ENCODE measurements at regions not wholly inside any gene's neighbourhood (a gene's known extent, or its start where the extent isn't known, plus 50 kb on each side); places are given as distances from the start of the nearest gene placed in this dataset.
"Not testable (repeated sequence)": the region's sequence is repeated elsewhere in the genome, so short reads cannot be mapped to it uniquely, and the experiment has no call there.

DNA sequence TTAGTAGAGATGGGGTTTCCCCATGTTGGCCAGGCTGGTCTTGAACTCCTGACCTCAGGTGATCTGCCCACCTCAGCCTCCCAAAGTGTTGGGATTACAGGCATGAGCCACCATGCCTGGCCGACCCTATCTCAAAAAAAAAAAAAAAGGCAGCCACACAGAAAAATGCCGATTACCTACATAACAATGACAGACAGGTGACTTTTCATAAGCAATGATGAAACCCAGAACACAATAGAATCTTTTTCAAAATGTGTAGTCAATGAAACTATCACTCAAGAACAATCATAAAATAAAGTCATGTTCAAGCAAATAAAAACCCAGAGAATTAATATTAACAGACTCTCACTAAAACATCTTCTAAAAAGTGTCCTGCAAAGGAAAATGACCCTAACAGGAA lies 135.6 kb upstream of the MVB12B start:
- DNase-seq, result not testable (repeated sequence)

DNA sequence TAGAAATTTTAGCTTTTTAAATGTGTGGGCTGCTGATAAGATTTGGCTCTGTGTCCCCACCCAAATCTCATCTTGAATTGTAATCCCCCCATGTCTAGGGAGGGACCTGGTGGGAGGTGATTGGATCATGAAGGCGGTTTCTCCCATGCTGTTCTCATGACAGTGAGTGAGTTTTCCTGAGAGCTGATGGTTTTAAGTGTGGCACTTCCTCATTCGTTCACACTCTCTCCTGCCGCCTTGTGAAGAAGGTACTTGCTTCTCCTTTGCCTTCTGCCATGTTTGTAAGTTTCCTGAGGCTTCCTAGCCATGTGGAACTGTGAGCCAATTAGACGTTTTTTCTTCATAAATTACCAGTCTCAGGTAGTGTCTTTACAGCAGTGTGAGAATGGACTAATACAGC lies 127.8 kb upstream of the MVB12B start:
- no peak for DNase-seq

- no peak for DNase-seq
Observed at GRCh38 chr9:126203313-126203712, 123.3 kb upstream of the MVB12B start.

- DNase-seq, result no peak
Observed at GRCh38 chr9:126204197-126204596, 122.4 kb upstream of the MVB12B start.

DNA sequence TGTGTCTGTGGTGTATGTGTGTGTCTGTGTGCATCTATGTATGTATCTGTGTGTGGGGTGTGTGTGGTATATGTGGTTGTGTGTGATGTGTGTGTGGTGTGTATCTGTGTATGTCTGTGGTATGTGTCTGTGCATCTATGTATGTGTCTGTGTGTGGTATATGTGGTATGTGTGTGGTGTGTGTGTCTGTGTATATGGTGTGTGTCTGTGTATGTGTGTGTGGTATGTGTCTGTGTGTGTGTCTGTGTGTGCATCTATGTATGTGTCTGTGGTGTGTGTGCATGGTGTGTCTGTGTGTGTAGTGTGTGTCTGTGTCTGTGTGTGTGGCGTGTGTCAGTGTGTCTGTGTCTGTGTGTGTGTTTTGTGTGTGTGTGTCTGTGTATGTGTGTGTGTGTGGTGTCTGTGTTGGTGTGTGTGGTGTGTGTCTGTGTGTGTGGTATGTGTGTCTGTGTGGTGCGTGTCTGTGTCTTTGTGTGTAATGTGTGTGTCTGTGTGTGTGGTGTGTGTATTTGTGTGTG lies 121.9 kb upstream of the MVB12B start:
- DNase-seq, result no peak

DNA sequence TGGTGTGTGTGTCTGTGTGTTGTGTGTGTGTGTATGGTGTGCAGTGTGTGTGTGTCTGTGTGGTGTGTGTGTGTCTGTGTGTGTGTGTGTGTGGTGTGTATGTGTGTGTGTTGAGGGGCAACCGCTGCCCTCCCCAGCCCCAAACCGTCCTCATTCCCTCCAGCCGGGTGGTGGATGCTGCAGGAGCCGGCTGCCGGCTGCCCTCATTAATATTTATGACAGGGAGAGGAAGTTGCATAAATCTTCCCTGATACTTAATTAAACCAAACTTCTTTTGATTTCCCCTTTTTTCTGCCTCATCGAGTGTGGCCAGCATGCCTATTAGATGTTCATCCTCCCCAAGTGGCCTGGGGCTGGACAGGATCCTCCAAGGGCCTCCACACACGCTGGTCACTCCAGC lies 121.4 kb upstream of the MVB12B start:
- DNase-seq, result no peak

GRCh38 chr9:126205845-126206498 lies 120.7 kb upstream of the MVB12B start:
- no peak for DNase-seq

GRCh38 chr9:126207256-126207655 lies 119.4 kb upstream of the MVB12B start:
- DNase-seq, result no peak

DNA sequence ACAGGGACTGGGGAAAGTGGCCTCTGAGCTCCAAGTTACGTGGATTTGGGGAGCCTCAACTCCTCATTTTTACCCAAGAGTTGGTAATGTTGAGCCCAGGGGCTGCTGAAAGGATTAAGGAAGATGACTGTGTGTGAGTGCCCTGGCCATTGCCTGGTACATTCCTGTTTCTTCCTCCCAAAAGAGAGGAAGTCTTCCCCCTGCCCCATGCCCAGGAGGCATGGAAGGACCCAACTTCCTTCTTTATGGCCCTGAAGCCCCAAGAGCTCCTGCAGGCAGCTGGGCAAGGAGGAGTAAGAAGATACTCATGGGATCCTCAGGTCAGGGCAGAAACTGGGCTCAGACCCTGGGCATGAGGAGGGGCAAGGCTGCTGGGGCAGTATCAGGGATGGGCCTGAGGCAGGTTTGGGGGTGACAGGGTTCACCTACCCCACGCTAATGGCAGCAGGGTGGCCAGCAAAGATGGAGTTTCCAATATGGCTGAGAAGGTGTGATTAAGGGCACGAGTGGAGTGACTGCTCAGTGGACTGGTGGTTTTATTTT lies 118.3 kb upstream of the MVB12B start:
- no peak for DNase-seq

DNA sequence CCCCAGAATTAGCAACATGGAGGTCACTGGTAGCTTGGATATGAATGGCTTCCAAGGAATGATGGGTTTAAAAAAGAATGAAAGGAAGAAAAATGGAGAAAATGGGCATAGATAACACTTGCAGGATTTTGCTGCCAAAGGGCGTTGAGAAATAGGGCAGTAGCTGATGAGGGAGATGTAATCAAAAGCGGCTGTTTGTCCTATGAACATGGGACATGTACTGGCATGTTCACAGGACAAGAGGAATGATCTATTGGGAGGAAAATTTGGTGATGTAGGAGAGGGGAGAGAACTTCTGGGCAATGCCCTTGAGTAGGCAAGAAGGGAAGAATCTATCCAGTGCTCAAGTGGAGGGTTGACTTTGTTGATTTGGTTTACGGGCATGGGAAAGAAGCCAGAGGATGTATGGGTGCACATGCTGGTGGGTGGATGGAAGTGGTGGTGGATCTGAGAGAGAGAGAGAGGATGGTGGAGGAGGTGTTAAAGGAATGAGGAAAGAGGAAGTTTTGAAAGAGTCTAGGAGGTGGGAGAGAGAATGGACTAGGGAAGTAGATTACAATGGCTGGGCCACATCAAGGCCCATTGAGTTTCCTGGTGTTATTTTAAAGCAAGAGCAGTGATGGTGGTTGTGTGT lies 115.1 kb upstream of the MVB12B start:
- no peak for DNase-seq

DNA sequence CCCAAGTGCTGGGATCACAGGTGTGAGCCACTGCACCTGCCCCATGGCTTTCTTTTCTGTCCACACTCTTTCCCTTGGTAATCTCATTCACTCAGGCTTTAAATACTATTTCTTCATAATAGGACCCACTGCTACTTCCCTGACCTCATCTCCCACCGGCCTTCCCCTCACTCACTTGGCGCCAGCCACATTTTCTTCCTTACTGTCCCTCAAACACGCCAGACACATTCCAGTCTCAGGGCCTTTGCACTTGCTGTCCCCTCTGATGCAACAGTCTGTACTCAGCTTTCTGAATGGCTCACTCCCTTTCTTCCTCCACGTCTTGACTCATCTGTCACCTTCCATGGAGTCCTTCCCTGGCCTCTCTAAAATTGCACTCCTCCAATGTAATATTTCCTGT lies 111.1 kb upstream of the MVB12B start:
- no peak for DNase-seq

- no peak for DNase-seq
Observed at GRCh38 chr9:126216826-126217225, 109.8 kb upstream of the MVB12B start.

DNA sequence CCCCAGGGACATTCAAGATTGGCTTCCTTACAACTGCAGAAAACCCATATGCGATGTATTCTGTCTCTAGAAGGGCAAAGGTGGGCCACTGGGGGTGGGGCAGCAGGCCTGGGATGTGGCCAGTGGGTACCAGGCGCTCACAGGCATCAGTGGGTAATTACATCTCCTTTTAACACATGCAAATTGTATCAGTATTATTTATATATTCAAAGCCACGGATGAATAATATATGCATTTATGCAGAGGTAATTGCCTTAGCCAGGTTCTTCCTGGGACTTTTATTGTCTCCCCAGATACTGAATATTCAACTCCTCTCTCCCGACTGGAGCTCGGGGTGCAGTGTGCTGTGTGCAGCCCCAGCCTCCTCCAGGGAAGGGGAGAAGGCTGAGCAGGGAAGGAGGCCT lies 109.4 kb upstream of the MVB12B start:
- no peak for DNase-seq

DNA sequence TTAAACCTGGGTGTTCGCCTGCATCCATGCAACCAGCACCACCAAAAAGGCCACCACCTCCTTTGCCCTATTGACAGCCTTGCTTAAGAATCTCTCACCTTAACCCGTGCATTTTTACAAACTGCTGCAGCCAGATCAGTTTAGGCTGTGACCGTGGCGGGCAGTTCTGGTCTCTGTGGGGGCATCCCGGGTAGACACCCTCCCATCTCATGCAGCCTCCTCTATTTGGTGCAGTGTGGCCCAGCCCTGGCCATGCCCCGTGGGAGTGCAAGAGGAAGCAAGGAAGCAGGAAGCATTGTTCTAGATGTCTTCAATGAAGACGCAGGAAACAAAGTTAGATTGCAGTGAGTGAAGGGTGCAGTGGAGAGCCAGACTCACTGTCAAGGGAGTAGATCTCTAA lies 108.8 kb upstream of the MVB12B start:
- no peak for DNase-seq

DNA sequence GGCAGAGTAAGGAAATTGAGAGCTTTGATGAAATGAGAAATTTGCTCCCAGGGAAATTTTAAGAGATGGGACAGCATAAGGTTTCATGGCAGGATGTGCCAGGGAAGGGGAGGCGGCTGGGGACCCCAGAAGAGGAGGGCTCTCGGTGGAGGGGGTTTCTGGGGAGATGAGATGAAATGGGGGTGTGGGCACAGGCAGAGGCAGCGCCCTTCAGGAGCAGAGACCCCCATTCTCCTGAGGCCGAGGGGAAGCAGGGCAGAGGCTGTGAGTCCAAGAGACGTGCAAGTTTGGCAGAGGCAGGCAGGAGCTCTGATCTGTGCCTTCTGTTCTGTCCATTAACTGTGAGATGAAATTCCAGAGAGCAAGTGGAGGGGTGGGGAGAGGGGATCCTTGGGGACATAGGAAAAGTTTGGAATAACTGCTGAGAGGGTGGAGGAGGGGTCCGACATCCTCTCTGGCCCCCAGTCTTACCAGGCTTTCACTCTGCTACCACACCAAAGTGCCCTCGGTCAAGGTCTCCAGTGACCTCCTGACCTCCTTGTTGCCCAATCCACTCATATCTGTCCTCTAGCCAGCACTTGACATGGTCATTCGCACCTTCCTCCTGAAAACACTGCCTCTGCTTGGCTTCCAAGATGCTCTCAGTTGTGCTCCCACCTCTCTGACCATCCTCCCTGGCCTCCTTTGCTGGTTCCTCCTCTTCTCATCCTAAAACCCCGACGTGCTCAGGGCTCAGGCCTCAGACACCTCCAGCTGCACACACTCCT lies 108.1 kb upstream of the MVB12B start:
- DNase-seq, result no peak

- DNase-seq, result no peak
Observed at GRCh38 chr9:126219166-126219565, 107.5 kb upstream of the MVB12B start.

GRCh38 chr9:126219648-126220063 lies 107.0 kb upstream of the MVB12B start:
- no peak for DNase-seq

DNA sequence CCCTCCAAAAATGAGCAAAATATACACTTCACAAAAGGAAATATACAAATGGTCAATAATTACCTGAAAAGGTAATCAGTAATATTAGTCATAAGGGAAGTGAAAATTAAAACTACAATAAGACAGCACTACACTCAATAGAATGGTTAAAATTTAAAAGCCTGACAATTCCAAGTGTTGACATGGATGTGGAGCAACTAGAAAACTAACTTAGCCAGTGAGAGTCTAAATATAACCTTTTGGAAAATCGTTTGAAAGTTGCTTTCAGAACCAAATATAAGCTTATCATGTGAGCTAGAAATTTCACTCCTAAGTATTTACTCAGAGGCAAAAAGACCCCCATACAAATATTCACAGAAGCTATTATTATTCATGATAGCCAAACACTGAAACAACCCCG lies 105.1 kb upstream of the MVB12B start:
- DNase-seq, result no peak

GRCh38 chr9:126222363-126222834 lies 104.2 kb upstream of the MVB12B start:
- DNase-seq, result no peak

DNA sequence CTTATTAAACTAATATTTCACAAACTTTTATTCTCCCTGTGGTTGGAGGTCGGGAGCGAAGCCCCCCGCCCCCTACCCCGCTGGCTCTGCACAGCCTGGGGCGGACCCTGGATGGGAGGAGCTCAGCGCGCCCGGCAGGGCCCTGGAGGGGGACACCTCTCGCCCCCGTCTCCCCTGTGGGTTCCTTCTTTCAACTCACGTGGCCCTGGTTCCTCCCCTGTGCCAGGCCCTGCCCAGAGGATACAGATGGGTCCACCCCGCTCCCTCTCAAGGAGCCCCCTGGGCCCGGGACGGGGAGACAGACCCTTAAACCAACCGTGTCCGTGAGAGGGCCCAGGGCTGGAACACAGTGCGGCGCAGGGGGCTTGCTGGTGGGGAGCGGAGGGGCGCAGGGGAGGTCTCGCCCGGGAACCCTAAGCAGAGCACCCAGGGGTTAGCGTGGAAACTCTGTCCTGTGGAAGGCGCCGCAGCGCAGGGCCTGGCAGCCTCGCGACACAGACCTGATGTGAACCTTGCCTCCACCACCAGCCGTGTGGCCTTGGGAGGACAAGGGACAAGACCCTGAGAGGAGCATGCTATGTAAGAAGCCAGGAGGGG lies 103.7 kb upstream of the MVB12B start:
- no peak for DNase-seq

GRCh38 chr9:126223798-126224531 lies 102.7 kb upstream of the MVB12B start:
- DNase-seq, result no peak

Measured in NCI-H1694 (cell line).